NCI-H226 (cell line): ENCODE measurements at regions not wholly inside any gene's neighbourhood (a gene's known extent, or its start where the extent isn't known, plus 50 kb on each side); places are given as distances from the start of the nearest gene placed in this dataset.
"Not testable (repeated sequence)": the region's sequence is repeated elsewhere in the genome, so short reads cannot be mapped to it uniquely, and the experiment has no call there.

Experiments
- DNase-seq: peaks from one replicate; pipeline ENCODE4 v3.0.0-alpha.2; 2015

DNA sequence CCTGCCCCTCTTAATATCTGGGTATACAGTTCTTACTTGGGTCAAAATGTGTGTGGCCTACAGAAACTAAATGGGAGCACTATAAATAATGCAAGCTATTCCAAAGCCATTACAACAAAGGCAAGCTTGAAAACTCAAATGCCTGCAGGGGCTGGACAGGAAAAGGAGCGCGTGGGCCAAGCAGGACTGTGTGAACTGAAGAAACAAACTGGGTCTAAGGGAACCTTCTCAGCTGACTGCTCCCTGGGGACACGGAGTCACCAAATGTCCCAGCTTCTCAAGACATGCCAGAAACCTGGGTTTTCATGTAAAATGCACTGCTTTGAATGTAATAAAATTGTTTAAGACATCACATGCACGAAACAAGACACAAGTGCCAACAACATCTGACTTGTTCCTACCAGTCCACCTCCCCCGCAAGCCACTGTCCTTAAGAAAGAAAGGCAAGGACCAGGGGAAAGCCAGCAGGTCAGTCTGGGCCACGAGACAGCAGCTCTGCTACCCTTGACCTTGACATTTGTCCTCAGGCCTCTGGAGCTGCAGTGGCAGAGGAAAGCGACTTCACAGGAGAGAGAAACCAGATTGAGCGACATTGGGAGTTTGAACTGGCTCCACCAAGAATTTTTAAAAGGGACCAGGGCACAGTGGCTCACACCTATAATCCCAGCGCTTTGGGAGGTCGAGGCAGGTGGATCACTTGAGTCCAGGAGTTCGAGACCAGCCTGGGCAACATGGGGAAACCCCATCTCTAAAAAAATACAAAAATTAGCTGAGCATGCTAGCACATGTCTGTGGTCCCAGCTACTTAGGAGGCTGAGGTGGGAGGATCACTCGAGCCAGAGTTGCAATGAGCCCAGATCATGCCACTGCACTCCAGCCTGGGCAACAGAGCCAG is 89.7 kb upstream of the SH3BP4 start:
- no peak for DNase-seq

DNA sequence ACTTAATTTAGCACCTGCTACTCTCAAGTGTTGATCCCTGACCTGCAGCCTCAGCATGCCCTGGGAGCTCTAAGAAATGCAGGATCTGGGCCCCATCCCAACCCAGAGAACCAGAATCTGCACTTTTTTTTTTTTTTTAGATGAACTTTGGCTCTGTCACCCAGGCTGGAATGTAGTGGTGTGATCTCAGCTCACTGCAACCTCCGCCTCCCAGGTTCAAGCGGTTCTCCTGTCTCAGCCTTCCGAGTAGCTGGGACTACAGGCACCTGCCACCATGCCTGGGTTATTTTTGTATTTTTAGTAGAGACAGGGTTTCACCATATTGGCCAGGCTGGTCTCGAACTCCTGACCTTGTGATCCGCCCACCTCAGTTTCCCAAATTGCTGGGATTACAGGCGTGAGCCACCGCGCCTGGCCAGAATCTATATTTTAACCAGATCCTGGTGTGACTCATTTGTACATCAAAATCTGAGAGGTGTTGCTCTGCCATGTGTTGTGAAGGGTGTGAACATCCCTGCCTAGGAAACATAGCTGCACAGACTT is 92.4 kb upstream of the SH3BP4 start:
- DNase-seq = not testable (repeated sequence)

DNA sequence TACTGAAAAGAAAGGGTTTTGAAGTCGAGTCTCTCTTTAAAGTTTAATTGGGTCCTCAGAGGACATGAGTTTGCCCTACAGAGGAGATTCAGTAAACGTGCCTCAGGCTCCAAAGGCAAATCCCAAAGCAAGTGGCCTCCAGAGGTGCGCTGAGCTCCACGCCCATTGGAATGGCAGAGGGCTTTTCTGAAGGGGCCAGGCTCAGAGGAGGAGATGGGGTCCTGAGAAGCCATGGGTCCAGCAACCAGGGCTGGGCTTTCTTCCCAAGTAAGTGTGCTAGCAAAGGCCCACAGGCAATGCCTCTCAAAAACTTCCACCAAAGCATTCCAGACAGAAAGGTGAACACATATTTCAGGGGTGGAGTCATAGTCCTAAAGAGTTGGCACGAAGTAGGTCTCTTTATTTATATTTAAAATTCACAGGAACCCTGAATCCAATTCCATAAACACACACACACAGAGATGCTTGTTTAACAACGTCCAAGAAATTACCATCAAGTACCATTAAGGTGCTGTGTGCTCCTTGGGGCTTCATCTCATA is 93.0 kb upstream of the SH3BP4 start:
- DNase-seq = no peak

DNA sequence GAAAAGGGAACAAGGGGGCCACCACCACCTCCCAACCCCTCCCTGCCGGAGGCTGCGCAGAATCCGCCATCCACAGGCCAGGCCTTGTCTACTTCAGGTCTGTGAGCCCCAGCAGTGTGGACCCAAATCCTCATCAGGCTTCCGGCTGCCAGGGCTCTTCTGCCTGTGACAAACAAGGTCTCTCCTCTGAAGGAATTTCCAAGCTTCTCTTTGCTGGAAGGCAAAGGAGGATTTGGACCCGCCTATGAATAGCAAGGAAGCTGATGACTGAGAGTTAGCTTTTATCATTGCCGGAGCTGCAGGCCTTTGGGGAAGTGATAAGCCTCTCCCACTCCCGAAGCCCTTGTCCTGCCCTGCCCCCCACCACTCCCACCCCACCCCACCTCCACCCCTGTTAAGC is 93.7 kb upstream of the SH3BP4 start:
- DNase-seq = no peak

DNA sequence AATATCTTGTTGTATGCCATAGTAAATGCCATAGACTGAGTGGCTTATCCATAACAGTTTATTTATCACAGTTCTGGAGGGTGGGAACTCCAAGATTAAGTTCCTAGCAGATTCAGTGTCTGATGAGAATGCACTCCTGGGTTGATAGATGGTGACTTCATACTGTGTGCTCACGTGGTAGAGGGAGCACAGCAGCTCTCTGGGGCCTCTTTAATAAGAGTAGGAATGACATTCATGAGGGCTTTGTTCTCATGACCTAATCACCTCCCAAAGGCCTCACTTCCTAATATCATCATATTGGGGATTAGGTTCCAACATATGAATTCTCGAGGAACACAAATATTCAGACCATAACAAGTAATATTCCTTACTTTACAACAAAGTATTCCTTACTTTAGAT is 98.1 kb upstream of the SH3BP4 start:
- DNase-seq = no peak

DNA sequence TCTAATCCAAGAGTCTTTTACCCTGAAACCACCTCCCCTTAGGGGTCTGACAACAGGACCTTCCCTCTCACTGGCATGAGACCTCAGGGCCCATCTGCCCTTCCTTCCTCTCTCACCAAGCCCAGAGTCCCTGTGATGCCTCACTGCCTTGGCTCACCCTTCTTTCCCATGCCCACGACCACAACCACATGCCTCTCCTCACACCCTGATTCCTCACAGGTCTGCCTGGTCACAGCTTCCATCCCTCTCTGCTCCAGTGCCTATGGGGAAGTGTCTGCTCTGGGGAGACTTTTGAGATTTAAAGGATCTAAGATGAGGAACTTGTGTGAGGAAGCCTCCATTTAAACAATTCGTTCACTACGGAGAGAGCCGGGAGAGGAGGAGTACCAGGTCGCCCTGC is 98.9 kb upstream of the SH3BP4 start:
- DNase-seq = no peak

DNA sequence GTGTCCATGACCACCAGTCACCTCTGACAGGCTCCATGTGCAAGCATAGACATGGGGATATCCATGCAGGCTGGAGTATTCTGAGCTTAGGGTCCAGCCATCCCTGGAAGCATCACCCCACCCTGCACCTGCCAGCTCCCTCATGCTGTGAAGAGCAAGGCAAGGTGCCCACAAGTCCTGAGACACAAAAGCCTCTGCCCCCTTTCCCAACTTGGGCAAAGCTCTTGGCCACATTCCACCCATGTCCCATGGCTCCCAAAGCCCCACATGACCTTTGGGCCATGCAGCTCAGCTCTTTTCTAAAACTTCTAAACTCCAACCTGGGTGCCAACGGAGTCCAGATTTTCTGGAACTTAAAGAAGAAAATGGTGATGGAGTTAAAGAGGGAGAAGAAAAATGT is 99.8 kb upstream of the SH3BP4 start:
- no peak for DNase-seq

DNA sequence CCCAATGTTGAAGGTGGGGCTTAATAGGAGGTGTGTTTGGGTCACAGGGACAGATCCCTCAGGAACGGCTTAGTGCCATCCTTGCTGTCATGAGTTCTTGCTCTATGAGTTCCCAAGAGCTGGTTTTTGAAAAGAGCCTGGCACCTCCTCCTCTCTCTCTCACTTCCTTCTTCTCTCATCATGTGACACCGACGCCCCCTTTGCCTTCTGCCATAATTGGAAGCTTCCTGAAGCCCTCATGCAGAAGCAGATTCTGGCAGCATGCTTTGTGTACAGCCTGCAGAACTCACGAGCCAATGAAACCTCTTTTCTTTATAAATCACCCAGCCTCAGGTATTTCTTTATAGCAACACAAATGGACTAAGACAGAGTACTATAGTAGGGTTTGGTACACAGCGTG is 100.4 kb upstream of the SH3BP4 start:
- no peak for DNase-seq

DNA sequence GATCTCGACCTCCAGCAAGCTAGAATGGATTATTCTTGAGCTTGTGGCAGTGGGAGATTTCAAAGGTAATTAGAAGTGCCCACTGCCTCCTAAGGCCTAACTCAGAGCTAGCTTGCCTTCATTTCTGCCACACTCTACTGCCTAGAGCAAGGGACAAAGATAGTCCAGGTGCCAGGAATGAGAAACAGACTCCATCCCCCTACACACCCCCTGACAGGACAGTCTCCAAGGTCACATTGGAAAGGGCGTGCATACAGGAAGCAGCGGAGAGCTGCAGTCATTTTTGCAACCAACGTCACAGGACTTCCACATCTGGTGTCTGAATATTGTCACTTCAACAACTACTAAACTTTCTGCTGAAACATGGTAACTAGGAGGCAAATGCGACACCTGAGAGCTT is 101.0 kb upstream of the SH3BP4 start:
- DNase-seq = no peak

DNA sequence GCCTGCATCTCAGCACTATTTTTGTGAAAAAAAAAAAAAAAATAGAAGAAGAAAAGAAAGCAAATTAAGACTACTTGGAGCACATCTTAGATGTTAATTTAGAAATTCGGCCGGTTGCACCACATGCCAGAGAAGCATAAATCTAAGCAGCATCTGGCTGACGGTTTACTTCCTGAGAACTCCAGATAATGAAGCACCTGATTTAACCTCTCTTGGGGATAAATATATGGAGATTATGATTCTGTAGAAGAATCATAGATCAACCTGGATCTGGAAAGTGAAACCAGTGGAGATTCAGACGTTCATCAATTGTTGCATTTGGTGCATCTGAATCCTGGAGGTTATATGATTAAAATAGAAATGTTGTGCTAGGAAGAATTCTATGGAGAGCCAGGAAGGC is 102.1 kb upstream of the SH3BP4 start:
- DNase-seq = no peak

DNA sequence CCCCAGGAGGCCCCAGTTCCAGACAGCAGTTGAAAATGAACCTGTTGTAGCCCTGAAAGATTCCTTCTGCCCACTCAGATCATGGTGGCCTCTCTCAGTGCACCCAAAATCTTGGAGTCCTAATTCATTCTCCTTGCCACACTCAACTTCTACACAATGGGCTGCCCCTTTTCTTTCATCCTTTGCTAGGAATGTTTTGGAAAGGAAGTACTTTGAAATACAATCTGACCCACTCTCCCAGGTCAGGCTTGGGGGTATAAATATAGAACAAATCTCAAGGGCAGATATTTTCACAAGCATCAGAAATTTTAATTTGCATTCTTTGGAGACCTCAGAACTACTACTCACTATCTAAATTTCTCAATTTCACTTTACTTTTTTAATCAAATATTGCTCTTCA is 103.2 kb upstream of the SH3BP4 start:
- DNase-seq = no peak

DNA sequence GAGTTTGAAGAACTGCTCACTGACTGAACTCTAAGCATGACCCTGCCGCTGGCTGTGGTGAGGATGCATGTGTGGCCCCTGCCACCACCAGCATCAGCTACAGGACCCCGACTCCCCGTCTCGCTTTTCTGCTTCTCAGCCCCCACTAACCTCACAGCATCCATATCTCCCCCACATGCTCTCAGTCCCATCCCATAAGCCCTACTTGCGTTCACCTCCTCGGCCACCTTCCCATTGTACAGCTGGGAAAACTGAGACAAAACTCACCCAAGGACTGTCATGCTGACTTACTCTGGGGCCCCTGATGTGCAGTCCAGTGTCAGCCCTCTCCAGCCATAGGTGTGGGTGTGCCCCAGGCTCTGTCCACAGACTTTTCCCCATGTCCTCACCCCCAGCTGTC is 104.2 kb upstream of the SH3BP4 start:
- DNase-seq = no peak

DNA sequence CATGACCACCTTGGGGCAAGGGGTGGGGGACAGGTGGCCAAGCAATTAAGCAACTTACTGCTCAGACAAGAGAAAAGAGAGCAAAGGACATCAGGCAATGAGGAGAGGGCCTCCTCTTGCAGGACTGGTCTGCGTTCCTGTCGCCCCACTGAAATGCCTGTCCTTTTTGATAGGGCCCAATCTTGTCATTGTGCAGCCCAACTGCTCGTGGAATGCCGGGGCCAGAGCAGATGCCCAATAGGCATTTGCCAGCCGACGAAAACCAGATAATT is 104.5 kb upstream of the SH3BP4 start:
- DNase-seq = no peak

DNA sequence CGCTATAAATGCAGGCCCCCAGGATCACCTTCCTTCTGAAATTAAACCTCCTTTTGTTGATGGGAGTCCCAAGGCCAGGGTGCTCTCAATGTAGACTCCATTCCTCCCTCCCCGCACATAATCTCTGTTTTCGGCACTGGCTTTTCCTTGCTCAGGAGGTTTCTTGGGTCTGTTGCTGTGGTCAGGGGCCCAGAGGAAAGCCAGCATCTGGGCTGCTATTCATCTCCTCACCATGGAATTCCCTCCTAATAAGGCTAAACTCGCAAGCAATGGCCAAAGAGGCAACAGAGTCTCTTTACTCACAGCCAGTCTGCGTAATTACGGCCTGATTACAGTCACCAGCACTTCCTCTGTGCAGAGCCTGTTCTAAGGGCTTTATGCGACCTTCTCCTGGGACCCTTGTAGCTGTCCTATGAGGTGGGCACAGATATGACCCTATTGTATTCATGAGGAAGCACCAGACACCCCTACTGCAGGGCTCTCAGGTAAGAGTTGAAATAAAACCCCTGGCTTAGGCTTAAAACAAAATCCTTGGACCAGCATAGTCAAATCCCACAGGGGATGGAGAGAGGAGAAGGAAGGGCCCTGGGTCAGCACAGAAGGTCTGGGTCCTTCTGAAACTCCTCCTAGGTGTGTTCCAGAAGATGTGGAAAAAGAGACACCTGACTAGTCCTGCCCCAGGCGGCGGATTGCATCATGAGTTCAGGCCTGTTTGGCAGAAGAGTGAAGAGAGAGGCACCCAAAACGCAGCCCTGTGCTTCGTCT is 105.0 kb upstream of the SH3BP4 start:
- no peak for DNase-seq

DNA sequence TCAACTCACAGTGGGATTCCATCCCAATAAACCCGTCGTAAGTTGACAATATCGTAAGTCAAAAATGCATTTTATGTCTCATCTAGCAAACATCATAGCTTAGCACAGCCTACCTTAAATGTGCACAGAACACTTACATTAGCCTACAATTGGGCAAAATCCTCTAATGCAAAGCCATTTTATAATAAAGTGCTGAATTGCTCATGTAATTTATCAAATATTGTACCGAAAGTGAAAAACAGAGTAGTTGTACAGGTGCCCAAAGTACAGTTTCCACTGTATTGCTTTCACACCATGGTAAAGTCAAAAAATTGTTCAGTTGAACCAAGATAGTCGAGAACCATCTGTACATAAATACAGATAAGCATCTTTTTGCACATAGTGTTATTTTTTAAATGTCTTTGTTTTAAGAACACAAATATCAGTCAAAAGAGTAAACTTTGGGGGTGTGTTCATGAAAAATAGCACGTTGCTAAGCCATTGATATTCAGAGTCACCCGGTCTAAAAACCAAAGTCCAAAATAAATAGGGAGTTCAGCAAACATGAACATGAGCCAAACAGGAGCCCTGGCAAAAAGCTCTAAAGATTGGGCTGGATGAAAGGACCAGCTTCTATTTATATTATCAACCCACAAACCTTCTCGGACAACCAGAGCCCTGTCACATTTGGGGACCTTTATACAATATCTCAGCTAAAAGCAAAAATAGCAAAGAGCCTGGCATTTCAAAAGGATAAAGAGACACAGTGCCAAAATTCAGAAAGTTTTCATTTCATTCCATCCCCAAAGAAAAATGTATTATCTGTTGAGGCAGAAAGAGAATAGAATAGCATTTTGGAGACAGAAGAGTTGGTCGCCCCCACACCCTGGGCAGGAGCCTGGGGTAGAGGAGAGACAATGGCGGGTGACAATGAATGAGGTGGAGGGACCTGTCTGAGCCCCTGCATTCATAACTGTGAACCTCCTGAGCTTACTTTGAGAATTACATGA is 105.9 kb upstream of the SH3BP4 start:
- no peak for DNase-seq

DNA sequence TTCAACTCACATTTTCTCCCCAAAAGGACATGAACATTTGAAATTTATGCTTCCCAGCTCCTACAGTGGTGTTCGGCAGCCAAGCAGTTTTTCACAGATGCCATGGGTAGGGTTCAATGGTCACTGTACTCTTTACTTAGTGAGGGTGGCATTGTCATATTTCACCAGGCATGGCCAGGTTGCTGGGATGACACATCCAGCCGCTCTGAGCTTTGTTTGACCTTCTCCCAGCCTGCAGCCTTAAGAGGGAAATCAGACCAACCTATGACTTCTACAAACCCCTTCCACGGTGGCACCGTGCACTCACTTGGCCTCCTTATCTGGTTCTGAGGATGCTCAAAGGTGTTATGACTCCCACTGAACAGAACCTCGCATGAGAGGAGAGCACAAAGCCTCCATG is 108.4 kb upstream of the SH3BP4 start:
- no peak for DNase-seq

DNA sequence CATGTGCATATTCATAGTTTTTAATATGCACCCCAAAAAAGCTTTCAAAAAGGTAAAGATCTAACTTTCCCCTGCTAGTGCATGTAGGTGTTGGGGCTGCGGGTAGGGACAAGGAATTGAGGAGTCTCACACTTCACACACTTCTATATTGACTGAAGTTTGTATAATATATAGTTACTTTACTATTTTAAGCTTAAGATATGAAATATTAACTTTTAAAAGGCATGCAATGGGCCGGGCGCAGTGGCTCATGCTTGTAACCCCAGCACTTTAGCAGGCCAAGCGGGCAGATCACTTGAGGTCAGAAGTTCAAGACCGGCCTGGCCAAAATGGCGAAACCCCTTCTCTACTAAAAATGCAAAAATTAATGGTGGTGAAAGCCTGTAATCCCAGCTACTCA is 109.1 kb upstream of the SH3BP4 start:
- no peak for DNase-seq

DNA sequence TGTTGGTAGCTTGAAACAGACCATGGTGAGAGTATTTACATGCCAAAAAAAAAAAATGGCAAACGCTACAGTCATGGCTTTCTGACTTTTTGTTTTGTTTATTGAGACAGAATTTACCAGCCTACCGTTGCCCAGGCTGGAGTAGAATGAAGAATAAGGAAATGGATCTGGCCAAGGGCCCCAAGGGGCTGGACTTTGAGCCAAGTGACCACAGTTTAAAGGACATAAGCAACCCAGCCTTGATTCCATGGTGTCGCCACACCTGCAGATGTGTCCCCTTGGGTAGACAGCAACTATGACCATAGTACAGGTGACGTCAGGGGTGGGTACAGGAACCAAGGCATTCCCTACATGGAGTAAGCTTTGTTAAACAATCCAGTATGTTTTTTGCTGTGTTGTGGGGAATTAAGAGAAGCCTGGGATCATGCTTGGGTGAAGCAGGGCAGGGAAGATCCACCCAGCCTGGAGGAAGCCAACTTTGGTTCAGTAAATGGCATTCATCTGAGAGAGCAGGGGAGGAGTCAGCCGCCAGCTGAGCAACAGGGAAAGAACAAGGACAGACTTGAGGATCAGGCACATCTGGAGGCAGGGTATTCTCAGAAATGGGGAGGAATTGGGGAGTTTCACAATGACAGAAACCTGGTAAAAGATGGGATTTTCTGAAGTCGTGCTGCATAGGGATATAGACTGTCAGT is 110.3 kb upstream of the SH3BP4 start:
- DNase-seq = no peak

DNA sequence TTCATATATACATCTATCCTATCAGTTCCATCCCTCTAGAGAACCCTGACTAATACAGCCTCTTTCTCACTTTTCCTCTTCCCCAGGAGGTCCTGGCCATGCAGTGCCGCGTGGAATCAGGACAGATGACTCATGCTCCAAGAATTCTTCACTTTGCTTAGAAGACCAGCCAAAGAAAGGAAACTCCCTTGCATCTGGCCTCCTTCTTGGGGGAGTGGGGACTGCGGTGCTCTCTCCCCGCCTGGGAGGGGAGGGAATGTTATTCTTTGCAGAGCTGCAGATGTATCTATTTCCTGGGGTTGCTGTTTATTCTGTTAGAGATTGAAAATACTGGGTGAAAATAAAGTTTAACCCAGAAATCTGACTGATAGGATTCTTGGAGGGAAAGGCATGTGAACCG is 111.5 kb upstream of the SH3BP4 start:
- DNase-seq = peak; percentile 99

DNA sequence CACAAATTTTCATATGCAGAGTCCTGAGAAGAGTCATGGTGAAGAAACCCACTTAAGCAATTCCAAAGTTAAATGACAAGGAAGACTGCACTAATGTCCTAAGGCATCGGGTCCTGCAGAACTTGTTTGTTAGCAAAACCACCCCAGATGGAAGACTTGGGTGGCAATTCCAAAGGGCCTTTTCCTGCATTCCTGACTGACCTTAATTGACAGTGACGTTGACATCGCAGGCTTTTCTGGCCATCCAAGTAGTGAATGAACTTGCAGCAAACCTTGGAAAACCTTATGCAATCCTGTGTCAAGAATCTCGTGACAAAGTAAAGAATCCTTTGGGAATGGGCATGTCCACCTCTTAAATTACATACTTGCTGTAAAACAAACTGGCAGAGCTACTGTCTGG is 112.5 kb upstream of the SH3BP4 start:
- DNase-seq = no peak

DNA sequence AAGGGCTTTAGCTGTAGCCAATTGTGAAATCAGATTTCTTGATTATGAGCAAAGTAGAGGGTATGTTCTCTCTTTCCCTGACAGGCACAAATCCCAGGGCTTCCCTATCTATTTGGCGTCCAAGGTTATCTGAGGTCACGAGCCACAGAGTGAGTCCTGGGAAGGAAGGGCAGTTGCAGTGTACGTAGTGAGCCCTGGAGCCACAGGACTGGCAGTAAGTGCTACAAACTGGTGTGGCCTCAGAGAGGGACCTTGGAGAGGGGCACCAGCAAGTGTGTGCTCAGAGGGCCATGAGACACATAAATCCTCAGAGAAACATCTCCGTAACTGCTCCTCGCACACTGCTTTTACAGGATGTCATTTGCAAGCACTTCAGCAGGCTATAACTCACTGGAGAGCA is 115.5 kb upstream of the SH3BP4 start:
- DNase-seq = peak; percentile 19

DNA sequence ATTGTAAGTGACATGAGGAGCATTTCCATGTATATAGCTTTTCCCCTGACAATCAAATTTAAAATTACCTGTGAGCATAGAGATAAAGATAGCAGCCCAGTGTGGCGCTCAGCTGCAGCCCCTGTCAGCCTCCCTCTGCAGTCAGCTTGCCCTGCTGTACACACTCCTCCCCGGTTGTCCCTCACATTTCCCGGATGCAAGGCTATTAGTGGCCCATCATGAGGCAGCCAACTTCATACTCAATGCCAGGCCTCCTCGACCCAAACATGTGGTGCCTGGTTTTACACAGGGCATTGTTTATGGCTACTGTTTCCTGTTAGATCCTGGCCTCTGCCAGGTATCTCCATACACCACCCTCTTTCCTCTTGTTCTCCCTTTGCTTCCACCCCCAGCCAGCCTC is 116.1 kb upstream of the SH3BP4 start:
- no peak for DNase-seq
